ENCODE measurements at regions not wholly inside any gene's neighbourhood (a gene's known extent, or its start where the extent isn't known, plus 50 kb on each side); places are given as distances from the start of the nearest gene placed in this dataset.

- WGBS, 2 experiments (ENCODE audit: extremely low coverage in 1 of 2, insufficient coverage in 1 of 2, insufficient read length in 1 of 2, insufficient replicate concordance in 2 of 2, low coverage in 1 of 2, low lambda C conversion rate in 2 of 2, missing lambda C conversion rate in 1 of 2), result 80% methylated on average over 6 of the region's 6 CpGs; no CpG with 5 or more reads in 1 of the 2 experiments
- FAIRE-seq (no peak), DNase-seq (ENCODE audit: low read depth in 1 of 2, low spot score in 2 of 2) (no peak)
- Histone ChIP-seq H3K4me3 (ENCODE audit: extremely low read depth in 1 of 4, insufficient read depth in 2 of 4, low read depth in 3 of 4, low read length in 4 of 4) (no peak overlapping the region), H4K20me1 (replicated peaks in 1 of 2; ENCODE audit: control insufficient read depth in 1 of 2, insufficient read depth in 2 of 2, low read length in 2 of 2) (no peaks in the 10 kb centered on the region), H3K18ac (ENCODE audit: extremely low read depth, low read length) (no peak overlapping the region), H2AK5ac (ENCODE audit: low read depth, low read length) (0 out of 2 replicates have a peak overlapping the region, but pooled peaks have one; percentile 10), H3K23ac (ENCODE audit: insufficient read length) (no peak overlapping the region), H2BK12ac (ENCODE audit: low read depth, low read length) (no peak overlapping the region), H3K36me3 (ENCODE audit: control insufficient read depth in 2 of 4, insufficient read depth in 4 of 4, low read length in 3 of 4) (no peaks in the 10 kb centered on the region), H3K9me3 (ENCODE audit: insufficient read depth in 2 of 2, low read depth in 1 of 2, low read length in 1 of 2) (no peaks in the 10 kb centered on the region), H2BK20ac (ENCODE audit: low read length) (no peak overlapping the region), H3K14ac (ENCODE audit: insufficient read length) (no peak overlapping the region), H3K79me2 (ENCODE audit: control insufficient read depth in 1 of 2, insufficient read depth in 2 of 2, low read length in 2 of 2) (no peaks in the 10 kb centered on the region), H2BK15ac (ENCODE audit: low read length) (no peak overlapping the region), H2BK120ac (replicated peaks; ENCODE audit: low read depth, low read length) (no peak overlapping the region), H3K79me1 (ENCODE audit: low read depth, low read length) (no peaks in the 10 kb centered on the region), H4K8ac (ENCODE audit: extremely low read depth, insufficient read depth, low read length) (no peak overlapping the region), H2AFZ (ENCODE audit: low read length) (no peak overlapping the region), H3K56ac (replicated peaks; ENCODE audit: insufficient read length, low read depth, low read length) (no peak overlapping the region), H4K91ac (replicated peaks; ENCODE audit: insufficient read length, low read length) (peak overlapping the region; percentile 56), H2BK5ac (ENCODE audit: low read depth, low read length) (no peak overlapping the region), H3K27ac (ENCODE audit: low read depth, low read length) (no peak overlapping the region), H3K9ac (replicated peaks in 1 of 4; ENCODE audit: extremely low read depth in 1 of 4, low read depth in 3 of 4, low read length in 3 of 4) (no peak overlapping the region), H4K5ac (ENCODE audit: insufficient read length, low read depth, low read length) (no peak overlapping the region), H3K4me2 (ENCODE audit: insufficient read depth in 1 of 2, low read depth in 2 of 2, low read length in 2 of 2) (no peak overlapping the region), H3K4ac (replicated peaks; ENCODE audit: insufficient read length, low read depth, low read length) (no peak overlapping the region), H3K23me2 (ENCODE audit: low read depth, low read length) (no peaks in the 10 kb centered on the region; the same call in 1 of the 2 replicates), H3K27me3 (replicated peaks in 1 of 4; ENCODE audit: control insufficient read depth in 3 of 4, extremely low read depth in 1 of 4, insufficient read depth in 3 of 4, low read length in 3 of 4) (no peaks in the 10 kb centered on the region), H3K4me1 (replicated peaks in 1 of 4; ENCODE audit: control insufficient read depth in 3 of 4, insufficient read depth in 4 of 4, low read length in 3 of 4) (no peaks in the 10 kb centered on the region; a peak in 2 of 7 replicates)
- ChIA-PET POLR2A (ENCODE audit: partially characterized antibody) (no interaction called here), CTCF (ENCODE audit: partially characterized antibody) (interaction anchor here (1.6 kb wide), 1 partner anchor 21 kb away, joined by 4 read pairs; no protein-coding TSS in a partner anchor)
- no peak for TF ChIP-seq CEBPB (IDR thresholded peaks at IDR 0.05; ENCODE audit: low read depth, low read length)
- TF ChIP-seq POLR2A (IDR thresholded peaks at IDR 0.05; ENCODE audit: control extremely low read depth in 1 of 2, low read depth in 2 of 2, low read length in 2 of 2), result no peak
- peak; percentile 69 for TF ChIP-seq MAX (IDR thresholded peaks at IDR 0.05)
- TF ChIP-seq CTCF (IDR thresholded peaks at IDR 0.05; ENCODE audit: control extremely low read depth in 1 of 3, insufficient read depth in 1 of 3, low read depth in 1 of 3, low read length in 3 of 3), result no peak
Measured at GRCh38 chr5:61881821-61882487, 424.1 kb upstream of the KIF2A start.
